Neuronal stem cell (in vitro differentiated cells): ENCODE measurements at regions not wholly inside any gene's neighbourhood (a gene's known extent, or its start where the extent isn't known, plus 50 kb on each side); places are given as distances from the start of the nearest gene placed in this dataset.

ENCODE experiments used
- DNase-seq: peaks from one replicate; pipeline ENCODE4 v3.0.0-alpha.2; 2013; ENCODE audit warnings: low spot score
- H2AFZ ChIP-seq: one replicate; pipeline ENCODE4 v1.6.1; 2013; ENCODE audit warnings: mild to moderate bottlenecking, low read length, inconsistent platforms
- H2AK5ac ChIP-seq: 2 replicates; pipeline ENCODE4 v1.6.1; 2013; ENCODE audit warnings: low read depth, mild to moderate bottlenecking, inconsistent platforms, low read length, moderate library complexity, mixed read lengths
- H2BK120ac ChIP-seq: 2 replicates; pipeline ENCODE4 v1.6.1; 2013; ENCODE audit warnings: low read depth, mild to moderate bottlenecking, inconsistent platforms, low read length, moderate library complexity, mixed read lengths
- H2BK12ac ChIP-seq: one replicate; pipeline ENCODE4 v1.6.1; 2013; ENCODE audit warnings: low read length, inconsistent platforms
- H2BK15ac ChIP-seq: 2 replicates; pipeline ENCODE4 v1.6.1; 2013; ENCODE audit warnings: mild to moderate bottlenecking, low read length, inconsistent platforms, mixed read lengths
- H2BK5ac ChIP-seq: one replicate; pipeline ENCODE4 v1.6.1; 2013; ENCODE audit warnings: inconsistent platforms, mild to moderate bottlenecking, low read length, moderate library complexity
- H3K14ac ChIP-seq: one replicate; pipeline ENCODE4 v1.6.1; 2013; ENCODE audit warnings: low read length, inconsistent platforms
- H3K18ac ChIP-seq: 2 replicates; pipeline ENCODE4 v1.6.1; 2013; ENCODE audit warnings: low read length, inconsistent platforms
- H3K23ac ChIP-seq: 2 replicates; pipeline ENCODE4 v1.6.1; 2013; ENCODE audit warnings: low read depth, mild to moderate bottlenecking, mixed read lengths, low read length, inconsistent platforms; ENCODE audit not compliant: poor library complexity
- H3K27ac ChIP-seq: replicated peaks from 3 replicates; pipeline ENCODE4 v1.5.1; 2013; ENCODE audit warnings: low read length, inconsistent platforms
- H3K27me3 ChIP-seq, 3 experiments: 2 replicates each; pipeline ENCODE4 v1.6.1; 2013; ENCODE audit warnings: low read length in 3 of 3, mild to moderate bottlenecking in 2 of 3, inconsistent platforms in 1 of 3, low read depth in 1 of 3, mixed read lengths in 1 of 3, moderate library complexity in 1 of 3; ENCODE audit not compliant: control insufficient read depth in 3 of 3, insufficient read depth in 3 of 3
- H3K36me3 ChIP-seq, 2 donors: replicated peaks in 1 of 2; 2 replicates each; pipeline ENCODE4 v1.6.1; 2013; ENCODE audit warnings: low read length in 2 of 2; ENCODE audit not compliant: control insufficient read depth in 2 of 2, insufficient read depth in 2 of 2
- H3K4ac ChIP-seq: 2 replicates; pipeline ENCODE4 v1.6.1; 2013; ENCODE audit warnings: inconsistent platforms, mild to moderate bottlenecking, low read length, moderate library complexity
- H3K4me1 ChIP-seq, 2 donors: 1 replicate in 1 of 2; 2 replicates in 1 of 2; pipeline ENCODE4 v1.6.1; 2013; ENCODE audit warnings: low read length in 2 of 2, low read depth in 1 of 2; ENCODE audit not compliant: control insufficient read depth in 2 of 2, insufficient read depth in 1 of 2
- H3K4me2 ChIP-seq: one replicate; pipeline ENCODE4 v1.6.1; 2013; ENCODE audit warnings: mild to moderate bottlenecking, low read length, inconsistent platforms; ENCODE audit not compliant: insufficient read depth, poor library complexity, severe bottlenecking
- H3K4me3 ChIP-seq, 2 donors: 2 replicates each; pipeline ENCODE4 v1.5.1; 2013; ENCODE audit warnings: low read length in 2 of 2, mild to moderate bottlenecking in 2 of 2, inconsistent platforms in 1 of 2, moderate library complexity in 1 of 2
- H3K79me1 ChIP-seq: one replicate; pipeline ENCODE4 v1.6.1; 2013; ENCODE audit warnings: low read depth, mild to moderate bottlenecking, inconsistent platforms, low read length, moderate library complexity
- H3K9ac ChIP-seq: one replicate; pipeline ENCODE4 v1.6.1; 2013; ENCODE audit warnings: mild to moderate bottlenecking, low read depth, low read length, inconsistent platforms; ENCODE audit not compliant: poor library complexity
- H3K9me3 ChIP-seq, 2 donors: replicated peaks in 1 of 2; 2 replicates each; pipeline versions ENCODE3 to v1.6.1; 2013; ENCODE audit warnings: low read length in 2 of 2, mild to moderate bottlenecking in 2 of 2, inconsistent platforms in 1 of 2, low read depth in 1 of 2, mixed read lengths in 1 of 2, moderate library complexity in 1 of 2; ENCODE audit not compliant: control insufficient read depth in 2 of 2, insufficient read depth in 1 of 2
- H4K8ac ChIP-seq: one replicate; pipeline ENCODE4 v1.6.1; 2013; ENCODE audit warnings: low read depth, mild to moderate bottlenecking, inconsistent platforms, low read length, moderate library complexity
- H4K91ac ChIP-seq: one replicate; pipeline ENCODE4 v1.6.1; 2013; ENCODE audit warnings: low read length, low read depth, mild to moderate bottlenecking, inconsistent platforms; ENCODE audit not compliant: poor library complexity
- WGBS, 2 donors: extraction: QIAGEN DNeasy Blood & Tissue Kit; methylation state at CpG; one replicate each; pipeline ENCODE4 v1.1.7; 2013; ENCODE audit warnings: missing lambda C conversion rate in 2 of 2, mixed read lengths in 1 of 2; ENCODE audit not compliant: insufficient read length in 2 of 2, insufficient replicate concordance in 1 of 2; ENCODE audit errors: extremely low coverage in 2 of 2; 5-methylcytosine and 5-hydroxymethylcytosine counted together

- Histone ChIP-seq H3K9ac (no peak overlapping the region), H3K4me2 (no peak overlapping the region), H3K4me3 (no peak overlapping the region), H3K9me3 (no peaks in the 10 kb centered on the region), H4K8ac (no peak overlapping the region), H2BK12ac (no peak overlapping the region), H3K23ac (no peak overlapping the region), H2BK15ac (no peak overlapping the region), H3K27ac (peak overlapping the region; percentile 5), H2BK5ac (no peak overlapping the region), H3K18ac (no peak overlapping the region), H2AK5ac (no peak overlapping the region), H3K4ac (no peak overlapping the region), H3K79me1 (no peaks in the 10 kb centered on the region), H3K27me3 (no peaks in the 10 kb centered on the region), H3K14ac (no peak overlapping the region), H2AFZ (no peak overlapping the region), H3K4me1 (peaks cover 0 to 16% of the 10 kb centered on the region in 2 donors), H2BK120ac (no peak overlapping the region), H4K91ac (no peak overlapping the region), H3K36me3 (no peaks in the 10 kb centered on the region)
- DNase-seq: no peak
- no CpG with 5 or more reads among the region's 5 CpGs for WGBS, 2 donors
Measured at GRCh38 chr14:66065188-66065587, 421.0 kb upstream of the CCDC196 start.

GRCh38 chr14:66066981-66067776 is 419.0 kb upstream of the CCDC196 start:
- Histone ChIP-seq H3K18ac (no peak overlapping the region), H3K9ac (no peak overlapping the region), H2BK15ac (peak overlapping the region; percentile 13), H3K9me3 (no peaks in the 10 kb centered on the region), H2BK120ac (no peak overlapping the region), H3K4me1 (peaks cover 0 to 16% of the 10 kb centered on the region in 2 donors), H2AFZ (no peak overlapping the region), H3K79me1 (no peaks in the 10 kb centered on the region), H3K27me3 (no peaks in the 10 kb centered on the region), H3K27ac (no peak overlapping the region), H2BK5ac (no peak overlapping the region), H3K4ac (no peak overlapping the region), H4K91ac (no peak overlapping the region), H2BK12ac (no peak overlapping the region), H3K36me3 (no peaks in the 10 kb centered on the region), H4K8ac (no peak overlapping the region), H3K4me3 (no peak overlapping the region), H3K23ac (no peak overlapping the region), H2AK5ac (no peak overlapping the region), H3K4me2 (no peak overlapping the region), H3K14ac (no peak overlapping the region)
- no CpG with 5 or more reads among the region's 9 CpGs for WGBS, 2 donors
- no peak for DNase-seq

GRCh38 chr14:66069036-66069435 is 417.1 kb upstream of the CCDC196 start:
- Histone ChIP-seq H2BK5ac (no peak overlapping the region), H3K36me3 (no peaks in the 10 kb centered on the region), H3K23ac (no peak overlapping the region), H2AFZ (no peak overlapping the region), H3K18ac (no peak overlapping the region), H3K9me3 (no peaks in the 10 kb centered on the region), H3K27me3 (no peaks in the 10 kb centered on the region), H3K4me3 (no peak overlapping the region), H3K9ac (no peak overlapping the region), H3K4me2 (no peak overlapping the region), H4K8ac (no peak overlapping the region), H2BK15ac (no peak overlapping the region), H3K4me1 (peaks cover 0 to 16% of the 10 kb centered on the region in 2 donors), H4K91ac (no peak overlapping the region), H2BK12ac (no peak overlapping the region), H3K79me1 (no peaks in the 10 kb centered on the region), H3K14ac (no peak overlapping the region), H3K4ac (no peak overlapping the region), H3K27ac (no peak overlapping the region), H2BK120ac (no peak overlapping the region), H2AK5ac (no peak overlapping the region)
- no peak for DNase-seq
- WGBS, 2 donors: no CpG with 5 or more reads among the region's 2 CpGs

- Histone ChIP-seq H2BK15ac (peak overlapping the region; percentile 25), H3K27me3 (no peaks in the 10 kb centered on the region), H3K9ac (no peak overlapping the region), H3K4me1 (peaks cover 6 to 21% of the 10 kb centered on the region in 2 donors), H2BK120ac (peak overlapping the region; percentile 6), H3K4ac (no peak overlapping the region), H4K91ac (no peak overlapping the region), H3K4me3 (no peak overlapping the region), H4K8ac (no peak overlapping the region), H3K79me1 (no peaks in the 10 kb centered on the region), H2BK5ac (no peak overlapping the region), H3K14ac (no peak overlapping the region), H3K18ac (peak overlapping the region; percentile 58), H2AK5ac (peak overlapping the region; percentile 24), H3K23ac (no peak overlapping the region), H2BK12ac (peak overlapping the region; percentile 25), H3K27ac (no peak overlapping the region), H3K4me2 (no peak overlapping the region), H3K36me3 (no peaks in the 10 kb centered on the region), H2AFZ (no peak overlapping the region), H3K9me3 (no peaks in the 10 kb centered on the region)
- no peak for DNase-seq
- no CpG with 5 or more reads among the region's 7 CpGs for WGBS, 2 donors
Measured at GRCh38 chr14:66069830-66070541, 416.2 kb upstream of the CCDC196 start.
